UCSD-AML1 (cell line): ENCODE measurements at regions not wholly inside any gene's neighbourhood (a gene's known extent, or its start where the extent isn't known, plus 50 kb on each side); places are given as distances from the start of the nearest gene placed in this dataset.

Source experiments
- DNase-seq: peaks from one replicate; lab custom pipeline; 2025; ENCODE audit not compliant: unreplicated experiment; lab: John Stamatoyannopoulos, UW

- no peak for DNase-seq
Observed at GRCh38 chr2:217103752-217104545, 244.1 kb upstream of the TNP1 start.

GRCh38 chr2:217102956-217103355 is 243.1 kb upstream of the TNP1 start:
- DNase-seq, result no peak

GRCh38 chr2:217101972-217102371 is 242.1 kb upstream of the TNP1 start:
- no peak for DNase-seq

GRCh38 chr2:217099561-217099960 is 239.7 kb upstream of the TNP1 start:
- no peak for DNase-seq

GRCh38 chr2:217098435-217098834 is 238.6 kb upstream of the TNP1 start:
- no peak for DNase-seq

- DNase-seq, result no peak
Observed at GRCh38 chr2:217097346-217097745, 237.5 kb upstream of the TNP1 start.

GRCh38 chr2:217096474-217097225 is 236.8 kb upstream of the TNP1 start:
- no peak for DNase-seq

GRCh38 chr2:217095511-217096205 is 235.8 kb upstream of the TNP1 start:
- DNase-seq, result no peak

- no peak for DNase-seq
Observed at GRCh38 chr2:217092710-217093379, 233.0 kb upstream of the TNP1 start.

- DNase-seq, result no peak
Observed at GRCh38 chr2:217091531-217091930, 231.7 kb upstream of the TNP1 start.

GRCh38 chr2:217090884-217091283 is 231.0 kb upstream of the TNP1 start:
- no peak for DNase-seq

GRCh38 chr2:217090024-217090473 is 230.2 kb upstream of the TNP1 start:
- no peak for DNase-seq

- DNase-seq, result no peak
Observed at GRCh38 chr2:217086718-217087117, 226.9 kb upstream of the TNP1 start.

GRCh38 chr2:217086038-217086522 is 226.2 kb upstream of the TNP1 start:
- DNase-seq, result no peak

- DNase-seq, result no peak
Observed at GRCh38 chr2:217085543-217085942, 225.7 kb upstream of the TNP1 start.

GRCh38 chr2:217081799-217082198 is 221.9 kb upstream of the TNP1 start:
- no peak for DNase-seq

GRCh38 chr2:217079165-217079564 is 219.3 kb upstream of the TNP1 start:
- DNase-seq, result no peak

- DNase-seq, result no peak
Observed at GRCh38 chr2:217077831-217078407, 218.1 kb upstream of the TNP1 start.

GRCh38 chr2:217076657-217077232 is 216.9 kb upstream of the TNP1 start:
- no peak for DNase-seq

- DNase-seq, result no peak
Observed at GRCh38 chr2:217076058-217076435, 216.2 kb upstream of the TNP1 start.
